HTR-8/SVneo (cell line): ENCODE measurements at regions not wholly inside any gene's neighbourhood (a gene's known extent, or its start where the extent isn't known, plus 50 kb on each side); places are given as distances from the start of the nearest gene placed in this dataset.

Experiments
- DNase-seq: peaks from one replicate; pipeline ENCODE4 v3.0.0; 2011; ENCODE audit warnings: low spot score, mixed read lengths; ENCODE audit not compliant: insufficient read length
- FAIRE-seq: peaks from 2 replicates; lab custom pipeline; 2011; peaks lifted over from hg19 to GRCh38; lab: Jason Lieb, UNC

GRCh38 chr20:59402681-59403080 lies 102.3 kb downstream of the EDN3 start:
- no peak for DNase-seq
- peak; percentile 95 for FAIRE-seq

DNA sequence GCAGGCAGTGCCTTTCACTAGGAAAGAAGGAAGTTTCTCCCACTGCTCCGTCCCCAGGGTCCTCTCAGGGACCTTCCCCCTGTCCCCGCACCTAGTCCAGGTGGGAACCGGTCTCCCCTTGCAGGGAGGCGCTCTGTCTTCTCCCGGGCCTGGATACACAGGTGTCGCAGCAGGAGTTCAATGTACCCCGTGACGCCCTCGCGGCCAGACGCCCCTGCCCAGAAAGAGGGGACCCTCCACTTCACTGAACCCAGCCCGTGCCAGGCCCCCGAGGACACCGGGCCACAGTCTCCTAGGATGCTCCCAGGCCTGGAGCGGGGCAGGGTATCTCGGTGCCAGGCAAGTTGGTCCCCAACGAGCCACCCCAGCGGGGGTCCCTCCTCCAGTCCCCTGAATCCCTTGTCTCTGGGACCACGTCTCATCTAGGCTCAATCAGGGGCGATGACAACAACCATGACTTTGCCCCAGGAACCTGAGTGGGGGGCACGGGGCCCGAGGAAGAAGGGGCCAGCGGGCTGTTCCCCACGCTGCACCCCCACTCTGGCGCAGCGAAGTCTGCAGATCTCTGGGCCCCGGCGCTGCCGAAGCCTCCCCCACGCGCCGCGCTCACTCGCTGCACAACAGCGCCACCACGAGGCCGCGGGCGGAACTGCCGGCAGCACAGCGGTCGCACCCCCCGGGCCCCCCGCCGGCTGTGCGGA lies 103.0 kb downstream of the EDN3 start:
- FAIRE-seq (peak; percentile 98), DNase-seq (peak; percentile 96)

DNA sequence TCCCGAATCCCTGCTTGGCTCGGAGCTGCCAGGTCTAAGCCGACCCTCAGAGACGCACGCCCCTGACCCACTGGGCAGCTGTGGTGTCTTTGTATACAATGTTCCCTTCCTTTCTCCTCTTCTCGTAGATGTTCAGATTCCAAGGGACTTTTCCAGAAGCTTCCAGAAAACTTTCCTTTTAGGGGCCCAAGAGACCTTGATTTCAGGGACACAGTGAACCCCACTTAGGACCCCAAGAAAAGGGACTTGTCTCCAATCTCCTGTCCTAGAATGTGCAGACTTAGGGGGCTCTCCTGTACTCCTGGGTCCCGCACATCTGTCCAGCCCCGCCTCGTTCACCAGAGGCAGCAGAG lies 103.5 kb downstream of the EDN3 start:
- FAIRE-seq (no peak), DNase-seq (no peak)

DNA sequence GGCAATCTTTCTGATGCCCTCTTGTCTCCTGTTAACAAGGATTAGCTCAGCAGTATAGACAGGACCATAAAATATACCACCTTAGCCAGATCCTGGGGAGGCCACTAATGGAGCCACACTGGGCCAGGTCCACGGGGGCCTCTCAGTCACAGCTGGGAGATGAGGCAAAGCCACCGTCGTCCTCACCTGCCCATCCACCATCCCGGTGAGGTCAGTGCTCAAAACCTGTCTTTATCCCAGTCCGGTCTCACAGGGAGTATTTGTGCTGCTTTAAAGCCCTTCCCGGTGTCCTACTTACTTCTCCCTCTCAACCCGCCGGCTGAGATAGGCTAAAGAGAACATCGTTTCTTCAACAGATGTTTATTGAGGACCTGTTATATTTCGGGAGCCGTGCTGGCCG lies 104.3 kb downstream of the EDN3 start:
- FAIRE-seq, result peak; percentile 44

GRCh38 chr20:59405226-59406200 lies 105.1 kb downstream of the EDN3 start:
- no peak for DNase-seq
- FAIRE-seq, result peak; percentile 74

More for the DNA sequence above, 104.3 kb downstream of the EDN3 start:
- no peak for DNase-seq

DNA sequence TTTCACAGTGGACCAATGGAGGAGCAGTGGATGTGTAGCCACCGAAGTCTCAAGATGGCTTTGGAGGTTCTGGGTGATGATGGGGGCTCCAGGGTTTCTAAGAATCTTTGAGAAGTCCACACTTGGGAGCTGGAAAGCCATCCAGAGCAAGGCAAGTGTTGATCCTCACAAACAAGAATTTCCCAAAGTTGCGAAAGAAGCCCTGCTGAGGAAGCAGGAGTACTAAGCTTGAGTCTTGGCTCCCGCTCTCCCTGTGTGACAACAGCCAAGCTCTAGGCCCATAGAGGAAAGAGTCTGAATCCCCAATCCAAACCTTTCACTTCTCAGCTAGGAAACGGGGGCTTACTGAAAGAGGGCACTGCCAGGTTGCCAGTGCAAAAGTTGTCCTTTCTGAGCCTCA lies 106.0 kb downstream of the EDN3 start:
- FAIRE-seq (no peak), DNase-seq (no peak)

DNA sequence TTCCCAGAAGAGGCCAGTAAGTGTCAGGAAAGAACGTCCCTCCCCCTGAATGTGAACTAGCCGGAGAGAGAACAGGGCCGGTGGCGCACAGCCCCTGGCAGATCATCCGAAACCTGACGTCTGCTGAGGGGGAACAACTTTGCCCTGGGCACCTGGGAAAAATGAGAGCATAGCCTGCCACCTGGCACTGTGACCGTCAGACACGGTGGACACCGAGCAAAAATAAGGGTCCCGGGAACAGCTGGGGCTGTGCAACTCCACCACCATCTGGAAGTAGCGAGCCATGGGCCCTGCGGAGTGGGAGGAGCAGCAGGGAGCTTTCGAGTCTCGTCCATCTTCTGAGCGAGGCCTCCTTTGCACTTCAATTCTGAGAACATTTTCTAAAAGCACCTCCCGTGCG lies 110.8 kb downstream of the EDN3 start:
- FAIRE-seq (peak; percentile 68), DNase-seq (no peak)

DNA sequence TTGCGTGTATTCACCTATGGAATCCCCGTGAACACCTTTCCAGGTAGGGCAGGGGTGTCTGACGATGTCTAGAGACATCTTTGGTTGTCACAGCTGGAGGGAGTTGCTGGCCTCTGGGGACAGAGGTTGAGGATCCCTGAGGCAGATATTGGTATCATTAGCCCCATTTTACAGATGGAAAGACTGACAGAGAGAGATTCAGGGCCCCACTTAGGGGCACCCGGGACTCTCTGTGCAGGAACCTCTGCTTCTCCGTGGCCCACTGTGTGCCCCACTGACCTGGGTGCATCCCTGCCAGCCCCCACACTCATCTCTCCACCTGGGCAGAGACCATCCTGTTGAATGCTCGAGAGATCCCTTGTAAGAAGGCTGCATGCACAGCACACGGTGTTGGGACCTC lies 111.2 kb downstream of the EDN3 start:
- DNase-seq (no peak), FAIRE-seq (no peak)

- DNase-seq (no peak), FAIRE-seq (peak; percentile 67)
Observed at GRCh38 chr20:59412181-59412580, 111.8 kb downstream of the EDN3 start.

DNA sequence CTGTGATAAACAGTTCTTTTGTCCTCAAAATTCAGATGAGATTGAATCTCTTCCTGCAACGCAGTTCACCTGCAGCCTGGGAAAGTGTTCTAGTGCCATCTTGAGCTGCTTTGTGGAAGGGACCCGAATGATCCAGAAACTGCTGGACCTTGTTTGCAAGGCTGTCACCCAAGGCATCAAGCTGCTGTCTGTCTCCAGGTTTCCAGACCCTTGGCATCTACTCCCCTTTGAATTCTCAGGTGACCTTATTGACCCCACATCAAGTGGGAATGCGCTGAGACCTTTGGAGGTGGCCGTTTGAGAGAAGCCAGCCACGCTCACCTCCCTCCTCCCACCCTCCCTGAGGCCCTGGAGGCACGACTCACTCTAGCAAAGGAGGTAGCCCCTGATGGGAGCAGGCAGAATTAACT lies 112.5 kb downstream of the EDN3 start:
- DNase-seq, result no peak
- peak; percentile 86 for FAIRE-seq

GRCh38 chr20:59413326-59413865 lies 113.0 kb downstream of the EDN3 start:
- no peak for DNase-seq
- FAIRE-seq, result no peak

GRCh38 chr20:59414936-59415623 lies 114.7 kb downstream of the EDN3 start:
- FAIRE-seq (peak; percentile 86), DNase-seq (no peak)

- FAIRE-seq (no peak), DNase-seq (no peak)
Observed at GRCh38 chr20:59416916-59417315, 116.5 kb downstream of the EDN3 start.

- DNase-seq (no peak), FAIRE-seq (no peak)
Observed at GRCh38 chr20:59421089-59421488, 120.7 kb downstream of the EDN3 start.

GRCh38 chr20:59421920-59422637 lies 121.7 kb downstream of the EDN3 start:
- FAIRE-seq, result peak; percentile 20
- DNase-seq, result no peak

DNA sequence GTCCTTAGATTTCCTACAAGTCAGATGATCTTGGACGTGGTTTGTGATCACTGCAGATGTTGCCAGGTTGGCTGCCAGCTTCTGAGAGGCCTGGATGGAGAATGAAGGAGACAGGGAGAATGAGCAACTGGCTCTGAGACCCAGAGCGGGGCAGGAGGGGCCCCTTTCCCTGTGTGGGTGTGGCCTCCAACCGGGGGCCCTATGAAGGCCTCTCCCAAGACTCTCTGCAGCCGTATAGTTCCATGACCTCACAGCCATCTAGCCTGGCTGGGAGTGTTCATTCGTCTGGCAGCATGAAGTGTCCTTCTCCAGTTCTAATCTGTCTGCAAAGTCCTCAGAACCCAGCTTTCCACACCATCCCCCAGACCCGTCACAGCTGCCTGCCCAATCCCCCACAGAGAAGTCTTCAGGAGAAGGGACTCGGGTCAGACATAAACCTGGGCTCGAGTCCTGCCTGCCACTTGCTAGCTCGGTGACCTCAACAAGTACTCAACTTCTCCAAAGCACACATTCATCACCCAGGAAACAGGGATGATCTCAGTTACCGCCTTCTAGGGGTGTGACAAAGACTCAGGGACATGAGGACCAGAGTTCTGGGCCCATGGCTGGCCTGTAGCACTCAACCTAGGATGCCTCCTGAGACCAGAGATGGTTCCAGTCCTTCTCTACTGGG lies 122.6 kb downstream of the EDN3 start:
- no peak for DNase-seq
- peak; percentile 54 for FAIRE-seq

DNA sequence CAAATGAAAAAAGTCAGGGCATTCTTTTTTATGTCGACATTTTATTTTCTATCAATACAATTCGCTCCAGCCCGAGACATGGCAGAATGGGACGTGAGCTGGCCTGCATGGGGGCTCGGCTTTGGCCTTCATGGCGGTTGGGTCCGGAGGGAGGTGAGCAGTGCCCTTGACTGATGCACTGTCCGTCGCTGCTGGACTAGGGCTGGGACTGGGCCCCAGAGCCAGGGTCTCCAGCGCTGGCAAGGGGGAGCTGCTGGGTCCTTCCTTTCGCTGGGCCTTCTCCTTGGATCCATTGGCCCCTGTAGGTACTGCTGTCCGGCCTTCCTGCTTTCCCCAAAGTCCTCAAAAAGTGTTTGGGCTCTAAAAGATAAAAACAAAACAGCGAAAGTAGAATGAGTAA lies 124.6 kb downstream of the EDN3 start:
- no peak for DNase-seq
- FAIRE-seq, result peak; percentile 20

GRCh38 chr20:59425572-59425971 lies 125.2 kb downstream of the EDN3 start:
- DNase-seq (no peak), FAIRE-seq (no peak)

DNA sequence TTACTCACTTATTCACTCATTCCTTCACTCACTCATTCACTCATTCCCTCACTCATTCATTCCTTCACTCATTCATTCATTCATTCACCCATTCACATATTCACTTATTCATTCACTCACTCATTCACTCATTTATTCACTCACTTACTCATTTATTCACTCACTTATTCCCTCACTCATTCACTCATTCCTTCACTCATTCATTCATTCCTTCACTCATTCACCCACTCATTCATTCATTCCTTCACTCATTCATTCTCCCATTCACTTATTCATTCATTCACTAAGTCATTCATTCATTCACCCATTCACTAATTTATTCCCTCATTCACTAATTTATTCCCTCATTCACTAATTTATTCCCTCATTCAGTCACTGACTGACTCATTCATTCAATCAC lies 127.6 kb downstream of the EDN3 start:
- FAIRE-seq, result peak; percentile 90
- DNase-seq, result no peak
